GM12891 (cell line): ENCODE measurements at regions not wholly inside any gene's neighbourhood (a gene's known extent, or its start where the extent isn't known, plus 50 kb on each side); places are given as distances from the start of the nearest gene placed in this dataset.

ENCODE experiments used
- DNase-seq: peaks from one replicate; pipeline ENCODE4 v3.0.0; 2011; ENCODE audit warnings: low spot score; ENCODE audit not compliant: insufficient read length
- FAIRE-seq: peaks from 2 replicates; lab custom pipeline; 2011; peaks lifted over from hg19 to GRCh38; lab: Jason Lieb, UNC
- PAX5 ChIP-seq: IDR thresholded peaks from 2 replicates; pipeline ENCODE4 v1.6.1; 2011; ENCODE audit warnings: low read length, moderate library complexity, mild to moderate bottlenecking; ENCODE audit not compliant: insufficient read depth, severe bottlenecking
- POLR2A ChIP-seq: IDR thresholded peaks from 2 replicates; pipeline ENCODE4 v1.6.1; 2011; ENCODE audit warnings: low read depth, low read length, control low read depth
- POLR2AphosphoS5 ChIP-seq: IDR thresholded peaks from 2 replicates; pipeline ENCODE4 v1.6.1; 2011; ENCODE audit warnings: low read depth, low read length, control low read depth
- POU2F2 ChIP-seq: IDR thresholded peaks from 2 replicates; pipeline ENCODE4 v1.6.1; 2011; ENCODE audit warnings: low read depth, mild to moderate bottlenecking, control low read depth, low read length, moderate library complexity
- SPI1 ChIP-seq: IDR thresholded peaks from 2 replicates; pipeline ENCODE4 v1.6.1; 2011; ENCODE audit warnings: low read depth, low read length, control low read depth
- TAF1 ChIP-seq: IDR thresholded peaks from 2 replicates; pipeline ENCODE4 v1.6.1; 2011; ENCODE audit warnings: low read depth, low read length, control low read depth

DNA sequence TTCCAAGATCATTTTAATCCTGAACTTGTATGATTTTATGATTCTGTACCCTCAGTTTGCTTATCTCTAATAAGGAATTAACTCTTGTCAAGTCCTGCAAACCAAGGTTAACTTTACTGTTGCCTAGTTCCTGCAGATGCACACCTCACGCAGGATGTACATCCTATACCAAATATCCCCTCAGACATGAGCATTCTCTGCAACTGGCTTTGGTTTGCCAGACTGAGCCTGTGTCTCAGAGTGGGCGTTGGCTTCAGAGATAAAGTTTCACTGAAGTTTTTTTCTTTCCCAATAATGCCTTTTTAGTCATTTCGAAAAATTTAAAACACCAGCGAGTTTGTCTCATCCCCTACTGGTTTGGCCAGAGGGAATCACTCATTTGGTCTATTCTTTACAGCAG, 173.9 kb downstream of the NR2F2 start:
- TF ChIP-seq PAX5 (no peak), POU2F2 (no peak)
- DNase-seq (no peak), FAIRE-seq (no peak)

GRCh38 chr15:96505014-96505413, 174.5 kb downstream of the NR2F2 start:
- FAIRE-seq, result no peak
- TF ChIP-seq POLR2A (no peak), POLR2AphosphoS5 (no peak), PAX5 (no peak), POU2F2 (no peak), TAF1 (no peak), SPI1 (no peak)

GRCh38 chr15:96514607-96515285, 184.2 kb downstream of the NR2F2 start:
- FAIRE-seq, result no peak

More at GRCh38 chr15:96505014-96505413, 174.5 kb downstream of the NR2F2 start:
- no peak for DNase-seq

DNA sequence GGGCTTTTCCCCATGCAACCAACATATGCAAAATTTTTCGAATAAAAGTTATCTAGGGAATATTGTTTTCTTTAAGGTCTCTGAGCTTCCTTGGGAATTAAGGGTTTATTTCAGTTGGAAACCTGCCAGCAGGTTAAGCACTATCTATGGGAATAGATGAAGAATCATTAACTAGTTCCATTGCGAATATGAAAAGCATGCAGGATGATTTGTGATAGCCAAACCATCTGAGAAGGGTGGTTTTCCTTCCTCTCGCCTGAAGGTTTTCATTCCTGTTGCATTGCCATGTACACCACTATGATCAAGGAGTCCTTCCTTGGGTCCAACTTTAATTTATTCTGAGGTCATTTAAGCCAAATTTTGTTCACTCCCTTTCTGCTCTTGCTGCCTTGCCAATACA, 184.9 kb downstream of the NR2F2 start:
- FAIRE-seq (no peak), DNase-seq (no peak)
- no peak for TF ChIP-seq POLR2A
- no peak for TF ChIP-seq SPI1
- no peak for TF ChIP-seq TAF1
- TF ChIP-seq POLR2AphosphoS5, result no peak

More at GRCh38 chr15:96514607-96515285, 184.2 kb downstream of the NR2F2 start:
- no peak for DNase-seq
- no peak for TF ChIP-seq TAF1
- no peak for TF ChIP-seq POU2F2
- TF ChIP-seq SPI1, result no peak
- TF ChIP-seq PAX5, result no peak
- TF ChIP-seq POLR2AphosphoS5, result no peak
- no peak for TF ChIP-seq POLR2A

GRCh38 chr15:96521386-96521785, 190.9 kb downstream of the NR2F2 start:
- no peak for DNase-seq
- no peak for FAIRE-seq
- no peak for TF ChIP-seq POU2F2
- no peak for TF ChIP-seq TAF1
- no peak for TF ChIP-seq PAX5
- TF ChIP-seq POLR2A, result no peak
- TF ChIP-seq SPI1, result no peak
- no peak for TF ChIP-seq POLR2AphosphoS5

- DNase-seq, result no peak
- TF ChIP-seq SPI1 (no peak), POLR2A (no peak), POU2F2 (no peak), PAX5 (no peak), TAF1 (no peak), POLR2AphosphoS5 (no peak)
- FAIRE-seq, result no peak
Observed at GRCh38 chr15:96524676-96525417, 194.3 kb downstream of the NR2F2 start.

DNA sequence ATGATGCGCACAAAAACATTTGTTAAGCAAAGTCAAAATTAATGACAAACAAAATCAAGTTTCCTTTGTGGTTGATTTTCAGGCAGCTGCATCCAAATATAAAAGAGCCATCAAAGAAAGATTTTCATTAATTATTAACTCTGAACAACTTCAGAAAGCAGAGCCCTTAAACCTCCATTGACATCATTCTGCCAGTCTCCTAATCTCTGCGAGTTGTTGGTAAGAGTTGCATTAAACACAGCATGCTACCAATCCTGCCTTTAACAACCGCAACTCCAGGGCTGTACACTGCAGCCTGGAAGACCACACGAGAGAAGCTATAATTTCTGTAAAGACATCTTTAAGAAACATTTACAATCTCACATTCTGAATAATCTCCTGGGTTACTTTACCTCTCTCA, 204.6 kb downstream of the NR2F2 start:
- FAIRE-seq (no peak), DNase-seq (no peak)
- TF ChIP-seq PAX5, result no peak
- no peak for TF ChIP-seq POLR2AphosphoS5
- TF ChIP-seq TAF1, result no peak
- TF ChIP-seq POLR2A, result no peak
- TF ChIP-seq POU2F2, result no peak
- no peak for TF ChIP-seq SPI1

- no peak for FAIRE-seq
- TF ChIP-seq PAX5, result no peak
- TF ChIP-seq POLR2AphosphoS5, result no peak
- no peak for TF ChIP-seq POU2F2
- no peak for TF ChIP-seq SPI1
- TF ChIP-seq TAF1, result no peak
- TF ChIP-seq POLR2A, result no peak
- DNase-seq, result no peak
Observed at GRCh38 chr15:96538491-96538890, 208.0 kb downstream of the NR2F2 start.

DNA sequence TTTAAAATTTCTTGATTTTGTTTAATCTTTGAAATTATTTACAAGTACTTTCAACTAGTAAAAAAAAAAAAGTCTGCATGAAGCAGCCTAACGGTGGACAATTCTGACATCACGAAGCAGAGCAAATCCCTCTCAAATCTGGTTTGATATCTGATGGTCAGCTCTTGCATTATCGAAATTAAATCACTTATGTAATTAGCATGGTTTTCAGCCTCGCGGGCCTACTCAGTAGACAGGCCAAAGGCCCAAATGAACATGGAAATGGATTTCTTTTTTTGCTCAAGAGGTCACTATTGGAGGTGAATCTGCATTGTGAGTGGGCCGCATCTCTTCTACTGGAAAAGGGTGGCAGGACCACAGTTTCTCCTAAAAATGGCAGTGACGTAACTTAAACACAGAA, 209.8 kb downstream of the NR2F2 start:
- FAIRE-seq (no peak), DNase-seq (no peak)
- TF ChIP-seq POLR2AphosphoS5, result no peak
- no peak for TF ChIP-seq PAX5
- no peak for TF ChIP-seq TAF1
- TF ChIP-seq POLR2A, result no peak
- no peak for TF ChIP-seq POU2F2
- TF ChIP-seq SPI1, result no peak
